ENCODE measurements at regions not wholly inside any gene's neighbourhood (a gene's known extent, or its start where the extent isn't known, plus 50 kb on each side); places are given as distances from the start of the nearest gene placed in this dataset.

DNA sequence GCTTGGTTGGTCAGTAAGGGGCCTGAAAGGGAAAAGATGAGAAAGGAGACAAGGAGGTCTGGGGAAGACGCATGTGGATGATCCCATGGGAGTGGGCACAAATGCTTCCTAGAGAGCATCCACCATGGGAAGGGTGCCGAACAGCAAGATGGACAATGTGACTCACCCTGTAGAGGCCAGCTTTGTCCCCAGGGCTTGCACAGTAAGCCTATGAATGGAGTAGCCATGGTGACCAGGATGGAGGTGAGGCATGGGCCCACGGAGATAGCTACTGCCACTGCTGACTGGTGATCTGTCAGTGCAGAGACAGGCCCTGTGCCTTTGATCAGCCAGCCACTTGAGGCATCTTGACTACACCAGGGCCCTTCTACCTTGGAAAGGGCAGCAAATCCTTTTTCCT is 172.6 kb downstream of the HAUS1 start:
- Histone ChIP-seq H3K27ac (ENCODE audit: low read length in 2 of 2) (no peak overlapping the region), H3K79me2 (ENCODE audit: control insufficient read depth, insufficient read depth, low read length) (no peaks in the 10 kb centered on the region), H3K27me3 (replicated peaks in 1 of 4; ENCODE audit: control extremely low read depth in 1 of 4, control insufficient read depth in 3 of 4, insufficient read depth in 4 of 4, low read length in 3 of 4) (no peaks in the 10 kb centered on the region), H4K20me1 (ENCODE audit: control insufficient read depth, insufficient read depth, low read length, poor library complexity, severe bottlenecking) (no peaks in the 10 kb centered on the region), H3K9ac (ENCODE audit: low read length) (no peak overlapping the region), H3K9me3 (ENCODE audit: control extremely low read depth in 1 of 3, control insufficient read depth in 2 of 3, insufficient read depth in 1 of 3, low read length in 2 of 3) (no peaks in the 10 kb centered on the region), H3K4me2 (replicated peaks; ENCODE audit: low read depth, low read length, poor library complexity, severe bottlenecking) (no peak overlapping the region), H2AFZ (ENCODE audit: insufficient read depth, low read depth, low read length, poor library complexity, severe bottlenecking) (no peak overlapping the region), H3K4me3 (ENCODE audit: control extremely low read depth in 1 of 5, extremely low read depth in 1 of 5, insufficient read depth in 1 of 5, low read depth in 2 of 5, low read length in 4 of 5) (no peak overlapping the region), H3K4me1 (ENCODE audit: control insufficient read depth in 2 of 2, insufficient read depth in 2 of 2, low read length in 2 of 2) (peaks cover 0 to 4% of the 10 kb centered on the region in 2 donors), H3K36me3 (replicated peaks in 1 of 2; ENCODE audit: control extremely low read depth in 1 of 2, control insufficient read depth in 1 of 2, extremely low read depth in 1 of 2, insufficient read depth in 2 of 2, low read length in 1 of 2) (no peaks in the 10 kb centered on the region)
- Mint-ChIP-seq H3K27me3 (no peaks in the 10 kb centered on the region), H3K4me3 (no peak overlapping the region), H3K27ac (no peak overlapping the region), H3K9me3 (ENCODE audit: insufficient read depth) (no peaks in the 10 kb centered on the region), H3K4me1 (peaks cover 6% of the 10 kb centered on the region)
- DNase-seq (no peak), ATAC-seq (ENCODE audit: low read depth) (no peak)
- TF ChIP-seq, protein P1, sequence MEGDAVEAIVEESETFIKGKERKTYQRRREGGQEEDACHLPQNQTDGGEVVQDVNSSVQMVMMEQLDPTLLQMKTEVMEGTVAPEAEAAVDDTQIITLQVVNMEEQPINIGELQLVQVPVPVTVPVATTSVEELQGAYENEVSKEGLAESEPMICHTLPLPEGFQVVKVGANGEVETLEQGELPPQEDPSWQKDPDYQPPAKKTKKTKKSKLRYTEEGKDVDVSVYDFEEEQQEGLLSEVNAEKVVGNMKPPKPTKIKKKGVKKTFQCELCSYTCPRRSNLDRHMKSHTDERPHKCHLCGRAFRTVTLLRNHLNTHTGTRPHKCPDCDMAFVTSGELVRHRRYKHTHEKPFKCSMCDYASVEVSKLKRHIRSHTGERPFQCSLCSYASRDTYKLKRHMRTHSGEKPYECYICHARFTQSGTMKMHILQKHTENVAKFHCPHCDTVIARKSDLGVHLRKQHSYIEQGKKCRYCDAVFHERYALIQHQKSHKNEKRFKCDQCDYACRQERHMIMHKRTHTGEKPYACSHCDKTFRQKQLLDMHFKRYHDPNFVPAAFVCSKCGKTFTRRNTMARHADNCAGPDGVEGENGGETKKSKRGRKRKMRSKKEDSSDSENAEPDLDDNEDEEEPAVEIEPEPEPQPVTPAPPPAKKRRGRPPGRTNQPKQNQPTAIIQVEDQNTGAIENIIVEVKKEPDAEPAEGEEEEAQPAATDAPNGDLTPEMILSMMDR (IDR thresholded peaks at IDR 0.05), result no peak
- no peak for TF ChIP-seq EZH2 (IDR thresholded peaks at IDR 0.05; ENCODE audit: borderline replicate concordance, insufficient read depth, low read depth, low read length, poor library complexity, severe bottlenecking)
- ChIA-PET POLR2A (no interaction called here), CTCF (interaction anchor here (4.2 kb wide), 1 partner anchor 104 kb away, joined by 14 read pairs; a partner anchor contains a TSS)
- intact Hi-C loops (cut with micrococcal nuclease), result no loop called here
- 94% methylated on average over 3 of the region's 3 CpGs for WGBS (ENCODE audit: insufficient coverage)

DNA sequence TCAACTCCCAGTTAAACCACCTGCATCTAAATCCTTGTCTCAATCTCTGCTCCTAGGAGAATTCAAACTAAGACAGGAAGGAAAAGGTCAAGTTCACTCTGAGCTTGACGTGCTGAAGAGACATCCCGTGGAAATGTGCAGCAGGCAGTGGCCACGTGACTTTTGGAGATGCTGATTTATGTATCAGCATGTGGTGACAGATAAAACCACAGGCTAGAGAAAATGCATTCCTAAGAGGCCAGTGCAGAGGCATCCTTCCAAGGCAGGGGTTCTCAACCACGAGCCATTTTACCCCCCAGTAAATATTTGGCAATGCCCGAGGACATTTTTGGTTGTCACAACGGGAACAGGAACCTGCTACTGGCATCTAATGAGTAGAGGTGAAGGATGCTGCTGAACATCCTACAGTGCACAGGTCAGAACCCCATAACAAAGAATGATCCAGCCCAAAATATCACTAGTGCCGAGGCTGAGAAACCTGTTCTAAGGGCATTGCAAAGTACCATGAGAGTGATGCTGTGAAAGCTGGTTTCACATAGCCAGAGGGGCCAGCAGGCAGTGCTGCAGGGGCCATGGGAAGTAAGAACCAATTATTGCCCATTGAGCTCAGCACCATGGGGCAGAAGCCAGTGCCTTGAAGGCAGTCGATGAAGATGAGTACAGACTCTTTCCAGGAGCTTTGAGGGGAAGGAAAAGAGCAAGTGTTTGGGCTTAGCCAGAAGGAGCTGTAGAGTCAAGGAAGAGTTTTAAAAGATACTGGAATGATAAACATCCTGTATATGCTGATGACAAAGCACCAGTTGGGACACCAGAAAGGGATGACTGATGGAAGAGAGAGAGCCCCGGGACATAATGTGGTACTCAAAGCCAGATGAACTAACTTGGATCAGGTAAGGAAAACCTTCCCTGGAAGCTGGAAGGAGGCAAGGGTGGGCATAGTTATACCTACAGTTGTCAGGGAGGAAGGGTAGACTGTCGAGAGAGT is 174.6 kb downstream of the HAUS1 start:
- intact Hi-C loops (cut with micrococcal nuclease), result no loop called here
- no peak overlapping the region for H2AFZ ChIP-seq (ENCODE audit: insufficient read depth, low read depth, low read length, poor library complexity, severe bottlenecking)
- no peak for TF ChIP-seq EZH2 (IDR thresholded peaks at IDR 0.05; ENCODE audit: borderline replicate concordance, insufficient read depth, low read depth, low read length, poor library complexity, severe bottlenecking)
- TF ChIP-seq, protein P1 (IDR thresholded peaks at IDR 0.05), result no peak
- ATAC-seq (ENCODE audit: low read depth), result no peak
- peaks cover 6% of the 10 kb centered on the region for H3K4me1 Mint-ChIP-seq
- ChIA-PET POLR2A (no interaction called here), CTCF (interaction anchor here (1.0 to 4.2 kb wide), 2 partner anchors 106 to 379 kb away, joined by 5 to 14 read pairs; a partner anchor contains a TSS)
- H3K27me3 ChIP-seq (replicated peaks in 1 of 4; ENCODE audit: control extremely low read depth in 1 of 4, control insufficient read depth in 3 of 4, insufficient read depth in 4 of 4, low read length in 3 of 4), result no peaks in the 10 kb centered on the region
- H3K27ac ChIP-seq (ENCODE audit: low read length in 2 of 2), result no peak overlapping the region
- H3K36me3 ChIP-seq (replicated peaks in 1 of 2; ENCODE audit: control extremely low read depth in 1 of 2, control insufficient read depth in 1 of 2, extremely low read depth in 1 of 2, insufficient read depth in 2 of 2, low read length in 1 of 2), result no peaks in the 10 kb centered on the region
- H3K4me3 ChIP-seq (ENCODE audit: control extremely low read depth in 1 of 5, extremely low read depth in 1 of 5, insufficient read depth in 1 of 5, low read depth in 2 of 5, low read length in 4 of 5), result no peak overlapping the region
- H3K4me2 ChIP-seq (replicated peaks; ENCODE audit: low read depth, low read length, poor library complexity, severe bottlenecking), result no peak overlapping the region
- no peak for DNase-seq
- no peaks in the 10 kb centered on the region for H4K20me1 ChIP-seq (ENCODE audit: control insufficient read depth, insufficient read depth, low read length, poor library complexity, severe bottlenecking)
- no peak overlapping the region for H3K9ac ChIP-seq (ENCODE audit: low read length)
- no peaks in the 10 kb centered on the region for H3K27me3 Mint-ChIP-seq
- H3K79me2 ChIP-seq (ENCODE audit: control insufficient read depth, insufficient read depth, low read length), result no peaks in the 10 kb centered on the region
- H3K9me3 Mint-ChIP-seq (ENCODE audit: insufficient read depth), result no peaks in the 10 kb centered on the region
- H3K4me3 Mint-ChIP-seq, result no peak overlapping the region
- H3K9me3 ChIP-seq (ENCODE audit: control extremely low read depth in 1 of 3, control insufficient read depth in 2 of 3, insufficient read depth in 1 of 3, low read length in 2 of 3), result no peaks in the 10 kb centered on the region
- H3K27ac Mint-ChIP-seq, result no peak overlapping the region
- H3K4me1 ChIP-seq (ENCODE audit: control insufficient read depth in 2 of 2, insufficient read depth in 2 of 2, low read length in 2 of 2), result peaks cover 0 to 4% of the 10 kb centered on the region in 2 donors
- WGBS (ENCODE audit: insufficient coverage), result 46% methylated on average over 7 of the region's 10 CpGs

Data from B cell (primary cell).